ENCODE measurements at regions not wholly inside any gene's neighbourhood (a gene's known extent, or its start where the extent isn't known, plus 50 kb on each side); places are given as distances from the start of the nearest gene placed in this dataset.
"Not testable (repeated sequence)": the region's sequence is repeated elsewhere in the genome, so short reads cannot be mapped to it uniquely, and the experiment has no call there.

- DNase-seq: no peak
Observed at GRCh38 chr15:96472681-96473080, 142.2 kb downstream of the NR2F2 start.

GRCh38 chr15:96473556-96473955 is 143.1 kb downstream of the NR2F2 start:
- DNase-seq: no peak

GRCh38 chr15:96474231-96474664 is 143.7 kb downstream of the NR2F2 start:
- no peak for DNase-seq

DNA sequence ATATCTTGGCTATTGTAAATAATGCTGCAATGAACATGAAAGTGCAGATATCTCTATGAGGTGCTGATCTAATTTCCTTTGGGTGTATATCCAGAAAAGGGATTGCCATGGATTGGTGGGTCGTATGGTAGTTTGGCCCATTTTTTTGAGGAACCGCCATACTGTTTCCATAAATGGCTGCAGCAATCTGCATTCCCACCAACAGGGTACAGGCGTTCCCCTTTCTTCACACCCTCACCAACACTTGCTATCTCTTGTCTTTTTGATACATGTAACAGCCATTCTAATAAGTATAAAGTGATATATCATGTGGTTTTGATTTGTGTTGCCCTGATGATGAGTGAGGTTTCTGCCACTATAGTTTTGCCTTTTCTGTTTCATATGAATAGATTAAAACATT is 146.7 kb downstream of the NR2F2 start:
- DNase-seq: no peak

GRCh38 chr15:96484412-96484811 is 153.9 kb downstream of the NR2F2 start:
- DNase-seq: not testable (repeated sequence)

DNA sequence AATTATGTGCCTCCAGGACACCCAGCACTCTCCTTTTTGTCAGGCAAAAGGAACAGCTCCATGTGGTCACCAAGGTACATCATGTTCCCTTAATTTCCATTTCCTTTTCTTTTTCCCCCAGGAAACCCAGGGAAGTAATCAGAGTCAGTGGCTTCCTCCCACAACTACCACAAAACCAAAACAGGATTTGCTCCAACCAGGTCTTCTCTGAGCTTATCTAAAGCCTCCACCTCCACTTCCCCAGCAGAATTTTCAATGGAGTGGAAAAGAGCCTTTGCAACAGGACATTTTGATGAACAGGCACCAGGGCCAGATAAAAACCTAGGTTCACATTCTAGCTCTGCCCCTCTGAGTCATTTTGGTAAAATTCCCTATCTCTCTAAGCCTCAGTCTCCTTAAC is 154.3 kb downstream of the NR2F2 start:
- DNase-seq: no peak

DNA sequence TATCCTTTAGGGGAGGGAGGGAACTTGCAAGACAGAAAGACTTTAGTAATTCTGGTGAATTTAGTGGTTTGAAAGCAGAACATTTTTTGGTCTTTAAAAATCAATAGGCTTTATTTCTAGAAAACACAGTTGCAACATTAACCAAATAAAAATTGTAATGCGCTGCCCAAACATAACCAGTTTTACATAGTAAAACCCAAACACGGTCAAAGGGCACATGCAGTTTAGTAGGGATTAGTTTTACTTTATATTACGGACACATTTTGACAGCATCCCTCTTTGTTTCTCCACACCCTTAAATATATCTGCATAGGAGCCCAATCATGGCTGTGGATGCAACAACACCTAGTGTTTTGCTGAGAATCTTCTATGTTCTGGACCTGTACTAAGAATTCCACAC is 156.7 kb downstream of the NR2F2 start:
- DNase-seq: no peak

DNA sequence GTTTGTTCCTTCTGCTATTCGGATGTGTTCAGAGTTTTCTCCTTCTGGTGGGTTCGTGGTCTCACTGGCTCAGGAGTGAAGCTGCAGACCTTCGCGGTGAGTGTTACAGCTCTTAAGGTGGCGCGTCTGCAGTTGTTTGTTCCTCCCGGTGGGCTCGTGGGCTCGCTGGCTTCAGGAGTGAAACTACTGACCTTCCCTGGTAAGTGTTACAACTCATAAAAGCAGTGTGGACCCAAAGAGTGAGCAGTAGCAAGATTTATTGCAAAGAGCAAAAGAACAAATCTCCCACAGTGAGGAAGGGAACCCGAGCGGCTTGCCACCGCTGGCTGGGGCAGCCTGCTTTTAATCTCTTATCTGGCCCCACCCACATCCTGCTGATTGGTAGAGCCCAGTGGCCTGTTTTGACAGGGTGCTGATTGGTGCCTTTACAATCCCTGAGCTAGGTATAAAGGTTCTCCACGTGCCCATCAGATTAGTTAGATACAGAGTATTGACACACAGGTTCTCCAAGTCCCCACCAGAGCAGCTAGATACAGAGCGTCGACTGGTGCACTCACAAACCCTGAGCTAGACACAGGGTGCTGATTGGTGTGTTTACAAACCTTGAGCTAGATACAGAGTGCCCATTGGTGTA is 160.7 kb downstream of the NR2F2 start:
- DNase-seq: not testable (repeated sequence)

- DNase-seq: not testable (repeated sequence)
Observed at GRCh38 chr15:96491700-96492644, 161.5 kb downstream of the NR2F2 start.

GRCh38 chr15:96494505-96494904 is 164.0 kb downstream of the NR2F2 start:
- no peak for DNase-seq

DNA sequence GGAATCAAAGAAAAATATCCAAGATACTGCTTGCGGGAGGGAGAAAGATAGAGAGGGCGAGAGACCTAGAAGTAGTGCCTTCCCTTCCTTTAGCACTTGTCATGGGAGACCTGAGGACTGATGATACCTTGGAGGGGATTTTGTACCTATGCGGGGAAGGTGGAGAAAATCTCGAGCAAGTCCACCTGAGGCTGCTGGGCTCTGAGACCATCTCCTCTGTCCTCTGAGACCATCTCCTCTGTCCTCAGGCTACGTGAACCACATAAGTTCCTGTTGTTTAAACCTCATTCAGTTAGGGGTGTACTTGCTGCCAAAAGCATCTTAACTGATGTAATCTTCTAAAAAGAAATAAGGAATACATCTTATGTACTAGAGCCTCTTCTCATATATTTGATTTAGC is 164.9 kb downstream of the NR2F2 start:
- DNase-seq: no peak

DNA sequence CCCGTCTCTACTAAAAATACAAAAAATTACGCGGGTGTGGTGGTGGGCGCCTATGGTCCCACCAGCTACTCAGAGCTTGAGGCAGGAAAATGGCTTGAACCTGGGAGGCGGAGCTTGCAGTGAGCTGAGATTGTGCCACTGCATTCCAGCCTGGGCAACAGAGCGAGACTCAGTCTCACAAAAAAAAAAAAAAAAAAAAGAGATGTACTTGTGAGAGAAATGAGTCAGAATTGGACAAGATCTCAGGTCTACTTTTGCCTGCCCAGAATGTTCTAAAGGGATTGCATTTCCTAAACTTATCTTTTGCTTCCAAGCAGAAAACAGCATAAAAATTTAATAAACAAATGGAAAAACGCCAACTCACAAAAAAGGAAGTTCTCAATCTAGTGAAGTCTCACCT is 167.5 kb downstream of the NR2F2 start:
- no peak for DNase-seq

DNA sequence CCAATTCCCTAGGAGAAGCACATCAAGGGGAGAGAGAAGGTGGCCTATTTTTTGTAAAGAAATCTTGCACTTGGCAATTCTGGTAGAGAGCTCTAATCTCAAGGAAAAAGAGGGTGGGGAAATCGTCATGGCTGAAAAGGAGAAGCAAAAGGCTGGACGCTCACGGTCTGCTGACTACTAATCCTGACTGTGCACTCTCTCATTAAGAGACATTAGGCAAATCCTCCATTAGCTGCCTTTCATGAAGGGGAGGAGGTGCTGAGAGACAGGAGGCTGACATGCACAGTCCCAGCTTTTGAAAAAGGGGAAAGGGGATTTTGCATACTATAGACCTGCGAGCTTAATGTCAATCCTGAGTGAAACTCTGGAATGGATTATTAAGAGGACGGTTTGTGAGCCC is 170.0 kb downstream of the NR2F2 start:
- DNase-seq: no peak

DNA sequence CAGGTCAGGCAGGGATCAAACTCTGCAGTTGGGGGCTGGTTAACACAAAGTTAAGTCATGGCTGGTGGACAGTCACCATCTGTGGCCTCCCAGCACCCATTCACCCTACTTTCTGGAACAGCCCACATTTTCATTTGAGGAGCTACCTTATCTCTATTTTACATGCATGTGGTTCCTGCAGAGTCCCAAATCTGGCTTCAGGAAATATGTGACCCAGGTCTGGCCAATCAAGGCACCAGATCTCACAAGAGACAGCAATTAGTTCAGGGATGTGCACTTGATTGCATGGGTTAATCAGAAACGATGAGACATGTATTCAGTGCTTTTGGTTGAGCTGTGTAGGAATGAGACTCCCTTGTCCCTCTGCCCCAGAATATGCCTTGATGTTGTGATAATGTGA is 170.9 kb downstream of the NR2F2 start:
- DNase-seq: no peak

DNA sequence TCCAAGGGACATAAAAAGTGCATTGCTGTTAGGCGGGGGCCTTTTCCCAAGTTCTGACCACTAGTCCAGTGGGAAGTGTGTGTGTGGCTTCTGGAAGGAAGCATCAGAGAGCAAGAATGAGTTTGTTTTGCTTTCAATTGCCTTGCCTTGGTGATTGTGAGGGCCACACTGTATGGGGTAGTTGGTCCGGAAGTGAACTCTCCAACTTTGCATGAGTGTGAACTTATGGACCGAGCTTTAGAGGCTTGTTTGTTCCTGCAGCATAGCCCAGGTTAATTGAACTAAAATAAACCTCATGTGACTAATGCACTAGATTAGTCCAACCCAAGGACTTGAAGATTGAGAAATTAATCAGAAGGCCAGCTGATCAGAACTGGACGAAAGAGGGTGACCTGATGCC is 171.7 kb downstream of the NR2F2 start:
- DNase-seq: no peak

DNA sequence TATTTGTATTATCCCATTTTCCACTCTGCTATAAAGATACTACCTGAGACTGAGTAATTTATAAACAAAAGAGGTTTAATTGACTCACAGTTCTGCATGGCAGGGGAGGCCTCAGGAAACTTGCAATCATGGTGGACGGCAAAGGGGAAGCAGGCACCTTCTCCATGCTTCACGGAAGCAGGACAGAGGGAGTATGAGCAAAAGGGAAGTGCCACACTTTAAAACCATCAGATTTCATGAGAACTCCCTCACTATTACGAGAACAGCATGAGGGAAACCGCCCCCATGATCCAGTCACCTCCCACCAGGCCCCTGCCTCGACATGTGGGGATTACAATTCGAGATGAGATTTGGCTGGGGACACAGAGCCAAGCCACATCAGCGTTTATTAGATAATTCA is 172.8 kb downstream of the NR2F2 start:
- DNase-seq: no peak

- no peak for DNase-seq
Observed at GRCh38 chr15:96504371-96504770, 173.9 kb downstream of the NR2F2 start.

- no peak for DNase-seq
Observed at GRCh38 chr15:96505014-96505413, 174.5 kb downstream of the NR2F2 start.

DNA sequence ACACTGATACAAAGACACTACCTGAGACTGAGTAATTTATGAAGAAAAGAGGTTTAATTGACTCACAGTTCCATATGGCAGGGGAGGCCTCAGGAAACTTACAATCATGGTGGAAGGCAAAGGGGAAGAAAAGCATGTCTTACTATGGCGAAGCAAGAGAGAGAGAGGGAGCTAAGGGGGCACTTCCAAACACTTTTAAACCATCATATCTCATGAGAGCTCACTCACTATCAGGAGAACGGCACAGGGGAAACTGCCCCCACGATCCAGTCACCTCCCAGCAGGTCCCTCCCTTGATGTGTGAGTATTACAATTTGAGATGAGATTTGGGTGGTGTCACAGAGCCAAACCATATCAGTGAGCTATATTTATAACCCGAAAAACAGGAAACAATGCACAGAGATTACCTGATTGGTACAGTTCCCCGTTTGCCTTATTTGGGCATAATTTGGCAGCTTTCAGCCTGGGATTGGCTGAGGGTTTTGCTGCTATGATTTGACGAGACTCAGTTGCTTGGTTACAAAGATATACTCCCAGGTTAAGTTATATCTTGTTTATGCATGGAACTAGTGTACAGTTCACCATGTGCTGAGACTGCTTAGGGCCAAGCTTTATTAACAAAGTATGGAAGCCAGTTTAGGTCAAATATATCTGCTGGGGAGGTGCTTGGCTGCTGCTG is 184.2 kb downstream of the NR2F2 start:
- DNase-seq: no peak

GRCh38 chr15:96515371-96515770 is 184.9 kb downstream of the NR2F2 start:
- no peak for DNase-seq

DNA sequence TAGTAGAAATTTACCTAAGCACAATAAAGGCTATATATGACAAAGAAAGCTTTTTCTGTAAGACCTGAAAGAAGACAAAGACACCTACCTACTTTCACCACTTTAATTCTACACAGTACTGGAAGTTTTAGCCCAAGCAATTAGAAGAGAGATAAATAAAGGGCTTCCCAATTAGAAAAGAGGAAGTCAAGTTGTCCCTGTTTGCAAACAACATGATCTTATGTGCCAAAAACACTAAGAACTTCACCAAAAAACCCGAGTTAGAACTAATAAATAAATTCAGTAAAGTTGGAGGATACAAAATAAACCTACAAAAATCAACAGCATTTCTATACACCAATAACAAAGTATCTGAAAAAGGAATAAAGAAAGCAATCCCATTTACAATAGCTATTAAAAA is 190.9 kb downstream of the NR2F2 start:
- DNase-seq: no peak

DNA sequence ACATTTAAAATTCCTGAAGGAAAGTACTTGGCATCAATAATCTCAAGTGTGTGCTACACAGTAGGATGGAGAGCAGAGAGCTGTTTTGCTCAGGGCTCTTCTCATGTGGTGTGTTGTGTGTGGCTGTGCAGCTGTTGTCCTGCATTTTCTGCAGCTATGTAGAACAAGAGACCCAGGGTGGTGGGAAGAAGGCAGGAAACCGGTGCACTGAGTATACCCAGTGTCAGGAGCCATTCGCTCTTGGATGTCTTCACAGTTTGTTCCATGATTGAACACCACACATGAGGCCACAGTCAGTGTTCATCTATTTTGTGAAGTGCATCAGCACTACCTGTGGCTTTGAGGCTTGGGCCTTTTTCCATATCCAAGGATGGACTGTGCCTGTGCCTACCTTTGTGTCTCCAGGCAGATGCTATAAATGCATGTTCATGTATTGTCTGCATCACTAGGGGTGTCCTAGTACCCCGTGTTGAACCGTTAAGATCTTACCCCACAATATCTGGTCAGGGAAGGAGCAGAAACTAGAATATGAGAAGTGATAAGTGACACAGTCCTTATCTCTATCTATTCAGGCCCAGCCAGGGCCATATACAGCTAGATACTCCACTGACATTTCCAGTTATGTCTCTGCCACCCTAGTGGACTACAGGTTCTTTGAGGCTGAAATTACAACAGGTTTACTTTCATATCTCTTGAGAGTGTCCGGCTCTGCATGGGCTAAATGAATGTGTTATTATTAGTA is 194.3 kb downstream of the NR2F2 start:
- no peak for DNase-seq

DNA sequence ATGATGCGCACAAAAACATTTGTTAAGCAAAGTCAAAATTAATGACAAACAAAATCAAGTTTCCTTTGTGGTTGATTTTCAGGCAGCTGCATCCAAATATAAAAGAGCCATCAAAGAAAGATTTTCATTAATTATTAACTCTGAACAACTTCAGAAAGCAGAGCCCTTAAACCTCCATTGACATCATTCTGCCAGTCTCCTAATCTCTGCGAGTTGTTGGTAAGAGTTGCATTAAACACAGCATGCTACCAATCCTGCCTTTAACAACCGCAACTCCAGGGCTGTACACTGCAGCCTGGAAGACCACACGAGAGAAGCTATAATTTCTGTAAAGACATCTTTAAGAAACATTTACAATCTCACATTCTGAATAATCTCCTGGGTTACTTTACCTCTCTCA is 204.6 kb downstream of the NR2F2 start:
- DNase-seq: no peak

All from activated effector memory CD4-positive, alpha-beta T cell treated with anti-CD3 and anti-CD28 coated beads, Interleukin-2, amount 50 U/mL, for 16 hours (primary cell).